Activated T-cell treated with anti-CD3 and anti-CD28 coated beads, Interleukin-2, amount 50 U/mL, for 48 hours (primary cell): ENCODE measurements at regions not wholly inside any gene's neighbourhood (a gene's known extent, or its start where the extent isn't known, plus 50 kb on each side); places are given as distances from the start of the nearest gene placed in this dataset.

Experiments used
- DNase-seq, 2 experiments: peaks; one replicate each; pipeline ENCODE4 v3.0.0-alpha.2; 2020

DNA sequence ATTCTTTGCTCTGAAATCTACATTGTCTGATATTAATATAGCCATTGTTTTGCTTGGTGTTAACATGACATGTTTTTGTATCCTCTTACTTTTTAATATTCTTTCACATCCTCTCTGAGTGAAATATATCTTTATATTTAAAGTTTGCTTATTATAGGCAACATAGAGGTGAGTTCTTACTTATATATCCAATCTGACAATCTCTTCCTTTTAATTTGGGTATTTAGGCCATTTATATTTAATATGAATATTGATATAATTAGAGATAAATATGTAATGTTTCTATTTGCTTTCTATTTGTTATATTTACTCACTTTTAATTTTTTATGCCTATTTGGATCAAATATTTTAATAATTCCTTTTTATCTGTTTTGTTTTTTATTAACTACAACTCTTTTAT, 554.1 kb upstream of the SALL1 start:
- DNase-seq: no peak

DNA sequence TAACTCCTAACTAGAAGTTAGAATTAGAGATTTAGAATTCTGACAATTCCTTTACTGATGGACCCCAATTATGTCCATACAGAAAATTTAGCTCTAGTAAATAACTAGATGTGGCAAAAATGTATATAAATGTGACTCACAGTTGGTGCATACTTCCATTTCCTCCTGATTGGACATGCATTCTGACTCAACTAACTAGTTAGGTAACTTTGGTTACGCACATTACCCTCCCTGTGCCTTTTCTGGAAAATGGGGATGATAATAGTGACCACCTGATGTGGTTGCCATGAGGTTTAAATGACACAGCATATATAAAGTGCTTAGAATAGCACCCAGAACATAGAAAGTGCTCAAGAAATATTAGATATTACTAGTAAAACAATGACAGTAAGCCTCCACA, 550.0 kb upstream of the SALL1 start:
- DNase-seq: no peak

DNA sequence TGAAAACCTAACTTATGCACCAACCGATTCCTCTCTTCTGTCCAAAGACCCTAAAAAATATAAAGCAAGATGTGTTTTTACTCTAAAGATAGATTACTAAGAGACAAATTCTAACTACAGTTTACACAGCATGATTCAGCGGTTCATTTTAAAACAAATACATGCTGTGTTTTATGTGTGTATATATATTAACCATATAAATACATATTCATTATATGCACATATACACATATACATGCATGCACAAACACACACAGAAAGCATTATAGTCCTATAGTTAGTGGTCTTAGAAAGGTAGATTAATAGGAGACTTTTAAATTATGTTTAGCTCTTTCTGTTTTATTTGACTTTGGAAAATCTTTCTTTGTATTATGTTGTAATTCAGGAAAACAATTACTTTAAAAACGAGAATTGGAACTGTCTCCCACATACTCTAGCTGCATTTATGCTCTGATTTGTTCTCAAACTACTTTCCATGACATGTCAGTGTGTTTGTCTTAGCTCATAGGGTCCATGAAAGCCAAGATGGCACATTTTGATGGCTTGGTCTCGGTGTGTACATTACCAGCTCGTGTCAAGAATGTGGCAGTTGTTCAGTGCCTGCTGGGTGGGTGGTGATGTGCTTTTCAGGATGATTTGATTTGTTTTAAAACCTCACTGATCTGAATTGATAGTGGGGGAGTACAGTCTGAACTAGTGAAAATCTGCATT, 548.8 kb upstream of the SALL1 start:
- DNase-seq: no peak

DNA sequence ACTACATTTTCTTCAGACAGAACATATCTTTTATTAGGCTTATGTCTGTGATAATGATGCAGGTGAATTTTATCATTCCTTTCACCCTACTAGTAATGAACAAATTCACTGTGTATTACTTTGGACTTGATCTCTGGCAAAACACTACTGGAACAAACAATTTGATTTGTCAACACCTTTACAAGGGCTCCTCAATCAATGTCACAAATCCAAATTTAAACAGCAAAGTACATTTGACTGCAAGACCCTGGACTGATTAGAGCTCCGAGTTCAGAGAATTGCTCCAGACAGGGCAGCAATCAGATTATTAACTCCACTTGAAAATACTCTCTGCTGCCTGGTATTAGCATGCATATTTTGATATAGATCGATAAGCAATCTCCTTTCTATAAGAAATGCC, 547.6 kb upstream of the SALL1 start:
- DNase-seq: no peak

DNA sequence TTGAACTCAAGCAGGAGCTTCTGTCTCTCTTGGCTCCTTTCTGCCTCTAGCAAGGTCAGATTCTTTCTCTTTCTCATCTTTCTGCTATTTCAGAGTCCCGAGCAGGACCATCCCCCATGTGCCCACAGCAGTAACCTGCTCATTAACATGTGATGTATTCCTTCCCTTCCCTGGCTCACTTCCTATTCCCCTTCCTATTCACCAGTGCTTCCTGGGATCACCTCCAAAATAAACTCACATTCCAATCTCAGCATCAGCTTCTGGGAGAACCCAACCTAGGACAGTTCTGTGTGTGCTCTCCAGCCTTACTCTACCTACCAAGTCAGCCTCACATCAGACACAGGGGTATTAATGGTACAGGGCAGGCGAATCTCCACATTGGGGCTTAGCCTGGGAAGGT, 546.4 kb upstream of the SALL1 start:
- no peak for DNase-seq

DNA sequence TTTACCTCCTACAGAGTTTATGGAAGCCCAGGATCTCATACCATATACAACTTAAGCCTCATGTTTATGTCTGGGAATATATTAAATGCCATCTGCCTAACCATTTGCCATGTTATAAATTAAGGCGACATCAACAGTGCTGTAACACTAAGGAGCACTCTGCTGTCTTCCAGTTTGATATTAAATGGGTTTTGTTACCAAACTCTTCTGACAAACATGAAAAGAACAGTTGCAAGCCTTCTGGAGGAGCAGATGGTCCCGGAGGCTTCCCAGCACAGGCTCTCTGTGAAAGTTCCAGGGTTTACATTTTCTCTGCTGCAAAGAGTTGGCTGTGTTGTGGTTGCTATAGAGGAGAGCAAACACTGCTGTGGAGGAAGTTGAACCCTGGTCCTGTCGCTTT, 545.3 kb upstream of the SALL1 start:
- no peak for DNase-seq

DNA sequence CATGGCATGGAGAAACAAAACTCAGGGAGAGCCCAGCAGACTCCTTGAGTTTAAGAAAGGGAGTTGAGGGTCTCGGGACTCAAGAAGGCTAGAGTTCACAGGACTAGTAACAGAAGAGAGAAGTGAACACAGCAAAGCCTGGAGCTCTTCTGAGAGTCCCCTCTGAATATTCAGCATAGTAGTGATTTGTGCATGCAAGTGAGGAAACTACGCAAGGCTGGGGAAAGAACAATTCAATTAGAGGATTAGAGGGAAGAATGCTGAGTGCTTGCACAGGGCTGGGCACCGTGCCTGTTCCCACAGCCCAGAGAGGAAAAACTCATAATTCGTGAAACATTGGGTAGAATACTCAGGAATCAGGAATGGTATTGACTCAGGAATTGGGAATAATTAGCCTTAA, 540.0 kb upstream of the SALL1 start:
- no peak for DNase-seq

DNA sequence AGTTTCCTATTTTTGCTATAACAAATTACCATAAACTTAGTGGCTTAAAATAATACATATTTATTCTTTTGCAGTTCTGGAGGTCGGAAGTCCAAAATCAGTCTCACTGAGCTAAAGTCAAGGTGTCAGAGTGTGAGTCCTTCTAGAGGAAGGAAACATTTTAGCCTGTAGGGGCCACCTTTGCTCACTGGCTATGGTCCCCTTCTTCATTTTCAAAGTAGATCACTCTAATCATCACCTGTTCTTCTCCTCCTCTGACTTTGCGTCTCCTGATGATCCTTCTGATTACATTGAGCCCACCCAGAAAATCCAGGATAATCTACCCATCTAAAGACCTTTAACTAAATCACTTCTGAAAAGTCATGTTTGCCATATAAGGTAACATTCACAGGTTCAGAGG, 534.4 kb upstream of the SALL1 start:
- no peak for DNase-seq

DNA sequence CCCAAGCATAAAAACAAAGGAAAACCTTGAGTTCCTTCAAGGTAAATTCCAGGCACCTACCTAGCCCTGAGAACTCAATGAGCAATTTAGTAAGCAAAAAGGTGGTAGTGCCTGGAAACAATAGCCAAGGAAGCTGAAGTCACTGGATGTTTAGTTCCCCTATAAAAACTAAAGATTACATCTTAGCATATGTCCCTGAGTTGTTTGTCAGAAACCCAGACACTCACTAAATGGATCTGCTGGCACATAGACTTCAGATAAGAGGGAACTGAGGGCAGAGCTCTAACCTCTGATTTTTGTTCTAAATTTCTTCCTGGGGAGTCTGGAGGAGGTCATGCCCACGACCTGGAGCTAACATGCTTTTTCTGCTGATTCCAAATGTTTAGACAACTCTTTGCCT, 532.8 kb upstream of the SALL1 start:
- no peak for DNase-seq

DNA sequence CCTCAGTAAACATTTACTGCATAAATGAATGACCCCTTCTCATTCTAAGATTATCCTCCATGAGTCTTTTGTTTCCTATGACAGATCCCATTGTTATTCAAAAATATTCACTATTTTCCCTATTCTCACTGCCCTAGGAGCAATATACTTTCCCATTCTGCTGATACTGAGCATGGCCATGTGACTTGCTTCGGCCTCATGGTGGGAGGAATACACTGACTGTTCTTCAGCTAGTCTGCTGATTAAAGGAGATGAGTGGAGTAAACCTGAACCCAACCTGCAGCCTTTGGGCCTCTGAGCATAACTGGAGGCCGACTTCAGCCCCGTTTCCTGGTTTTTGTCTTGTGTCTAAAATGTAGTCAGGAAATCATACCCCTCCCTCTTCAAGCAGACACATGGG, 531.8 kb upstream of the SALL1 start:
- DNase-seq: no peak

DNA sequence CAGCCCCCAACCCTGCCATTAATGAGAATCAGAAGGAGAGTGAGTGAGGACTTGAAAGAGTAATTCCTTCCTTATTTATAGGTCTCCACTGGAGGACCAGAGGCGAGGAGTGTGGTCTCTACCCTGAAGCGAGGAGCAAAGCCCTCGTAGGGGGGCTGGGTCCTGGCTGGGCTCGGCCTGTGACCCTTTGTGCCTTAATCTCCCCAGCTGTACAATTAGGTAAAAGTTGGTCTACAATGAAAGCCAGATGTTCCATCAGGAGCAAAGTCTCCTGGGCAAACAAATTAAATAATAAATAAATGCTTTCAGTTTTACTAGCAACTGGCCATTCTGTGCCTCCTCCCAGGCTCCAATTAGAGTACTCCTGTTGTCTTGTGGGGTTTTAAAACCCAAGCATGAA, 523.5 kb upstream of the SALL1 start:
- no peak for DNase-seq

DNA sequence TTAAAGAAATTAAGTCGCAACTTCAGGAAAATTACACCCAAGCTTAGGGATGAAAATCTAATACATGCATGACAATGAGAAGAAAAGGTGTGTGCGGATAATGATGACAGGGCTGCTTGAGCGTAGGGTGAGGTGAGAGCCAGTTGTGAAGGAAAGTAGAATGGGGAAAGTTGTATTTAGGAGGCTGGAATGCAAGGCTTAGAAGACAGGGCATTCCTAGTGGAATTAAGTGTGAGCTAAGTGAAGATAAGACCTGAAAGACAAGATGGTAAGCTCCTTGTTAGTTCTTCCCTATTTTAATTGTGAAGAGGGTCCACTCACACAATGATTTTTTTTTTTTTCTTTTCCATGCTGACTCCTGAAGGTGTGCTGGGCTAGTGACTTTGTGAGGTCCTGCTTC, 519.5 kb upstream of the SALL1 start:
- no peak for DNase-seq

DNA sequence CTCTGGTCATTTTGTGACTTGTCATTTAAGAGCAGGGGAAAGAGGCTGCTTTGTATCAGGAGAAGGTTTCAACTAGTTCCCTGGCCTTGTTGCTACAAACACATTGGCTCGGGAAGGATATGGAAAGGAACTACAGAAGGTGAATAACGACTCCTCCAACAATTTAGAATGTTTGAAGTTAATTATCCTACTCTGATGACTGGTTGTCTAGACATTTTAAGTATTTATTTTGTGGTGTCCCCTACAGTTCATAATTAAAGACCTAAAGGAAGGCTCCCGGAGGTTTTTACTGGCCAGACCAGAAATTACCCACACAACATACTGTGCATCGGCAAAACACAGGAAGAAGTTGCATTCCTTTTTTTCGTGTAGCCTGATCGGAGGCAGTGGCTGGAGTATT, 515.8 kb upstream of the SALL1 start:
- no peak for DNase-seq

DNA sequence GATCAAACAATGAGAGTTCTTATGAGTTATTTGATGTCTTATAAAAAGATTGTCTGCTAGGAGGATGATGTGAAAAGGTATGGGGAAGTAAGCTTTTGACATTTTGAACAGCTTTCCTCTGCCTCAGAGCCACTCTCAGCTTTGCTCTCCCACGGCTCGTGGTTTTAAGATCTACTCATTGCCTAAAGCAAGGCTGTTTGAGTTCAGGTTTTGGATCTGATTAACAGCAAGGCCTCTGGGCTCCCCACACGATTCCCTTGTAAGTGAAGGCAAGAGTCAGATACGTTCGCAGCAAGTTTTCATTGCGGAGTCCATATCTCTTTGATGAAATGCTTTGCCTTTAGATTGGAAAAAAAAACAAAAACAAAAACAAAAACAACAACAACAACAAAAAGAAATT, 515.0 kb upstream of the SALL1 start:
- no peak for DNase-seq

DNA sequence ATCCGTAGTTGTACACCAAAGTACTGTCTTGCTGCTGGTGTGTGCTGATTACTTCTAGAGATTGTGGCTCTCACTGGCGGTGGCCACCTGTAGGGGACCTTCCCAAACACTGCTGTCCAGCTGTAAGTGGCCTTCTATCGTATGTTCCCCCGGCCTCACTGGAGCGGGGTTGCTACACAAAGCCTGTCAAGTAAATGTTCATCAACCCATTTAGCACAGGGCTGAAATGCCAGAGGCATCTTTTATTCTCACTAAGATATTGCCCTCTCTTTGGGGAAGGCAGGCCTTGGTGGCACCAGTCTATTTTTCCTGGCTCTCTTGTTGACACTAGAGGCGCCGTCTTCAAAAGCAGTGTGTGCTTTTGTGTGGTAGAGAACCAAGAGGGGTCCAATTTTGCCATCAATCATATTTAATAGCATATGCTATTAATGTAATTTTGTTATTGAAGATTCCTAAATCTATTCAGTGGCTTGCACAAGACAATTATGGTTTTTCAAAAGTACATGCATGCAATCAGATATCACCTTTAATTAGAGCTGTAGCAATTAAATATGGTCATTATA, 514.4 kb upstream of the SALL1 start:
- no peak for DNase-seq

DNA sequence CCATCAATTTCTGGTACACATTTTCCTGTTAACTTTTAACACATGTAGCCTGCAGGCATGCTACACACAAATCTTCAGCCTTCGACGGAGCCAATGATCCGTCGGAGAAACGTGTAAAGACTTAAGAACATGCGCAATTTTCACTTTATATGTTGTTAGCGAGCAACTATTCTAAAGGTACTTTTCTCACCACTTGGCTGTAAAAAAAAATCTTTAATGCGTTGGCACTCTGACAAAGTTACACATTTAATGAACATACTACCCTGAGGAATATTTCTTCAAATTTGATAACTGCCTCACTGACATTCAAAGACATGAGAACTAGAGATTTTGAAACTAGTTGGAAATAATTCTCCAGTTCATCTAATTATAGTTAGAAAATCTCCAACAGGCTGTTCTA, 507.5 kb upstream of the SALL1 start:
- no peak for DNase-seq

DNA sequence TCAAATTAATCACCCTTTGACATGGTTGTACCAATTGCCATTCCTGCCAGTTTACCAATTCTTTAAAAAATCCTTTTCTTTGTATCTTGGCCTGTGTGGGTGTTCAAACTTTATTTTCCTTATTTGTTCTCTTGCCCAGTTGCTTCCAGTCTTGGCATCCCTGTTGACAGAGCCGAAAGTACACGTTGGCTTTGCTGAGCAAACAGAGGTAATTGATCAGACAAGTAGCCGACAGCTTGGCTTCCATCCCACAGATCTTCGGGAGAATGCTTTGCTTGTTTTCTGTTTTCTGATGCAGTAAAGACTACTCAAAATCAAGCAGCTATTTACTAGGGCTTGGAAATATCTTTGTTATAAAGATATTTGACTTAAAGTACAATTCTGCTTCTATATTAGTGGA, 506.8 kb upstream of the SALL1 start:
- no peak for DNase-seq

DNA sequence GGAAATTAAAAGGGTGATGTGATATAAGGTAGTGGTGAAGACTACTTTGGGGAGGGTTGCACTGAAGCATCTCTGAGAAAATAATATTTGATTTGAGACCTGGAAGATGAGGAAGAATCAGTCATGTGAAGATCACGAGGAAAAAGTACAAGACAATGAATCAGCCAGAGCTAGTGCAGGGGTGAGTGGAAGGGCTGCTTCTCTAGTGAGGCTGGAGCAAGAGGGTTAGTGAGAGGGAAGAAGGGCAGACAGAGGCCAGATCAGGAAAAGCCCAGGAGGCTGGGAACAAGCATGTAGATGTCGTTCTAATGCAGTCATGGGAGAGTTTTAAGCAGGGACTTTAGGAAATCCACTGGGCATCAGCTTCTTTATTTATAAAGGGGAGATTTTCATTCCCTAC, 504.2 kb upstream of the SALL1 start:
- no peak for DNase-seq

DNA sequence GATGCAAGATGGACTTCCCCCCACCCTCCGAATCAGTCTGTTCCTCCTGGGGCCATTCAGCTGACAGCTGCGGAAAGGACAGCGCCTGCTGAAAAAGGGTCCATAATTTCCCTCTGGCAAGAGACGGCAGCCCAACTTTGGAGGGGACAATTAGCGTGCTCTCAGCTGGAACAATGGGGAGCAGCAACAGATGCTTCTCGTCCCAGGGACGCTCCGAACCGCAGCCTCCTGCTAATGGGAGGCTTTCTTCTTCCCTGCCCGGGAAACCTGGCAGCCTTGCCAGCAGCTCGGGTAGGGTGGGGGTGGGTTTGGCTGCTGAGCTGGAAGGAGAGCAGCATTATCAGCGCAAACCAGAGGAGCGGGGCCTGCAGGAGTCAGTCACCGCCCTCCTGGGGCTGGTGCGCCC, 500.0 kb upstream of the SALL1 start:
- DNase-seq: no peak

DNA sequence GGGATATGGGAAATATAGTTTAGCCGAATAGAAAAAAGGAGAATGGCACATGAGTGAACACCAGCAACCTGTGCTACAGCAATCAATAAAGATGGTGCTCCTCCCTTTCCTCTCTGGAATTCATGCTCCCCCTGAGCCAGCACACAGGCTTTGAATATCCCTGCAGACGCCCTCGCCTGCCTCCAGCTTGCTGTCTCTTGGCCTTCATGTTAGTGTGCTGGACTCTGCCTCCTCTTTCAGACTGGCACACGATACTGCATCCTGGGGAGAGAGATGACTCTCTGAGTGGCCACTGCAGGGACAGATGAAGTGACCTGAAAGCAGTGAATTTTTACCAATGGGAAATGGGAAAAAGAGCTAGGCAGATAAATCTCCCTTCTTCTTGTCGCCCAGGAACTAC, 498.6 kb upstream of the SALL1 start:
- no peak for DNase-seq

DNA sequence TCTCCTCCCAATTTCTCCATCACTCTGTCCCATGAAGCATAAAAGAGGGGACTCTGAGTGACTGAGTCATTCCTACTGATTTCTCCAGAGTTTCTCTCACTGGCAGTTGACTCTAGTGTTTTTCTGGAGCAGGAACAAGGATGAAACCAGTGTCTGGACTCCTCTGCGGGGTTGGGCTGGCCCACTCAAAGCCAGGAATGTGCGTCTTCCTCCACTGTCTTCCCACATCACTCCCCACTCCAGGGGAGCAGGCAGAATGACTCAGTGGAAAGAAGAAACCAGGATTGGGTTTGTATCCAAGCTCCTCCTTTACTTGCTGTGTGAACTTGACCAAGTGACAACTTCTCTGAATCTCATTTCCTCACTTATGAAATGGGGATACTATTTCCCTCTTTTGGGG, 497.5 kb upstream of the SALL1 start:
- no peak for DNase-seq

DNA sequence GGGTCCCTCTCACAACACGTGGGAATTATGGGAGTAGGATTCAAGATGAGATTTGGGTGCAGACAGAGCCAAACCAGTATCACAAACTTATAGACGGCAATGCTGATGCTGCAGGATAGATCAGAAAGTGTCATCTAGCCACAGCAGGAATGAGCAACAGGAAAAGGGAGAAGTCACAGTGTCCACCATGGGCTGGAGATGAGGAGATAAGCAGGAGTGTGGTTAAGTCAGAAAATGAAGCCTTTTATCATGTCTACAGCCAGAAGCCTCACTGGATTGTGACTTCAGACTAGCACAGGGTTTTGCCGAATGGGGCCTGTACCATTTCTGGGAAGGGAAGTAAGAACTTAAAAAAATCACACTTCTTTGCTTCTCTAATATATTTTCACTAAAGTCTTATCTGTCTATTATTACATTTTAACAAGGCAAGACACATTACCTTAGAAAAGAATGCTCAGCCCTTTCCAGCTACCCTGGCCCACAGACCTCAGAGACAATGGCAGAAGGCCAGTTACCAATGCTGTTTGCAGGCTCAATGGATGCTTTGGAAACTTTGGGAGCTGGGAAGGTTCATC, 490.2 kb upstream of the SALL1 start:
- no peak for DNase-seq

DNA sequence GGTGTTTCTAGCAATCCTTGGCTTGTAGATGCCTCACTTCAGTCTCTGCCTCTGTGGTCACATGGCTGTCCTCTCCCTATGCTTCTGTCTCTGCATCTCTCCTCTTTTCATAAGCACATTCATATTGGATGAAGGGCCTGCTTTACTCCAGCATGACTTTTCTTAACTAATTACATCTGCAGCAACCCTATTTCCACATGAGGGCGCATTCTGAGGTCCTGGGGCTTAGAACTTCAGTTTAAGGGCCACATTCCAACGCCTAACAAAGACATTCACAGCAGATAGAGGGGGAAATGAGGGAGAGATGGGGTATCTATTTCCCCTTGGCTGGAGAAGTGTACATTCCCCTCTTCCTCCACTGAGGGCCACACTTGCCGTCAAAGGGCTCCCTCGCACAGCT, 489.1 kb upstream of the SALL1 start:
- no peak for DNase-seq

DNA sequence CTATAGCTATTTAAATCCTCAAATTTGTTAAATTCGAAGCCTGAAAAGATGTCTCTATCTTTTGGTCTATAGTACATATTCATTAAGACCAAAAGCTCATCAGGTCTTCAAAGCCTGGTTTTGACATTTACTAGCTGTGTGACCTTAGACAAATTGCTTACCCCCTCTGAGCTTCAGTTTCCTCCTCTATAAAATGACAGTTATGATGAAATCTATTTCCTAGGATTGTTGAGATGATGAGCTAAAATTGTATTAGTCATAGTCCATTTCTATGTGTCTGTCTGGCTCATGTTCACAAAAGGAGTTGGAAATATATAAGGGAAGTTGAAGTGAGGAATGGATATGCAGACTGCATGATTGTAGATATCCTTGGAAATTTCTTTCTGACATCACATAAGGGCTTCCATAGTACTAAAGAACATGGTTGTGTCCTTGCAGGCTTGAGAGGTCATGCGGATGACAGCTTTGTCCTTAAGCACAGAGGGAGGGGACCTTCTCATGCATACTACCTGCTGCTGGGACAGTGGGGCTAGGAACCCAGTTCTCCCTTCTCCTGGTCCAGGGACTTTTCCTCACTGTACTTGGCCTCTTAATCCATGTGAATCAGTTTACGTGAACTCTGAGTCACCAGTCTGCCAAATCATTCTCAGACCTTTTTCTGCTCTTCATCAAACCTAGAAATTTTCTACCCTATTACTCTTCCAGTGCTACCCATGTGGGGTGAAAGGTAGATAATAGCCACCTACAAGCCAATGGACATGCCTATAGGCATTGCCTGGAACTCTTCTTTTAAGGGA, 487.5 kb upstream of the SALL1 start:
- DNase-seq: no peak
